GM23338 (cell line): ENCODE measurements at regions not wholly inside any gene's neighbourhood (a gene's known extent, or its start where the extent isn't known, plus 50 kb on each side); places are given as distances from the start of the nearest gene placed in this dataset.
A peak's percentile ranks its signal among the peaks of the same experiment; 100 is the strongest.

Source experiments
- ATAC-seq: fragments of 200-7000 bp; cut with Tn5 transposase; 3 replicates; pipeline ENCODE4 v1.9.1; 2020
- DNase-seq: peaks from one replicate; pipeline ENCODE4 v3.0.0-alpha.2; 2015; ENCODE audit warnings: low spot score
- H2AFZ ChIP-seq: fragments of 200-600 bp; sonication (generic); 2 replicates; pipeline ENCODE4 v1.8.0; 2016; ENCODE audit warnings: antibody characterized with exemption, mild to moderate bottlenecking, moderate library complexity
- H3F3A ChIP-seq: fragments of 200-600 bp; sonication (generic); replicated peaks from 2 replicates; pipeline ENCODE4 v1.8.0; 2017; ENCODE audit warnings: antibody characterized with exemption, mixed run types, low read depth
- H3K27ac ChIP-seq: fragments of 200-600 bp; sonication (generic); 2 replicates; pipeline ENCODE4 v1.6.1; 2016; ENCODE audit warnings: low read depth
- H3K27me3 ChIP-seq: fragments of 200-600 bp; sonication (generic); 2 replicates; pipeline ENCODE4 v1.8.0; 2016; ENCODE audit warnings: mild to moderate bottlenecking, mixed run types, moderate library complexity; ENCODE audit not compliant: insufficient read depth
- H3K36me3 ChIP-seq: fragments of 200-600 bp; sonication (generic); 2 replicates; pipeline ENCODE4 v1.8.0; 2016; ENCODE audit warnings: mild to moderate bottlenecking; ENCODE audit not compliant: insufficient read depth
- H3K4me1 ChIP-seq: fragments of 200-600 bp; sonication (generic); 2 replicates; pipeline ENCODE4 v1.8.0; 2016; ENCODE audit warnings: mild to moderate bottlenecking, moderate library complexity; ENCODE audit not compliant: insufficient read depth
- H3K4me2 ChIP-seq: fragments of 200-600 bp; sonication (generic); 2 replicates; pipeline ENCODE4 v1.7.1; 2017; ENCODE audit warnings: mixed run types
- H3K4me3 ChIP-seq: fragments of 200-600 bp; sonication (generic); 2 replicates; pipeline ENCODE4 v1.6.1; 2016; ENCODE audit warnings: mixed run types
- H3K79me2 ChIP-seq: fragments of 200-600 bp; sonication (generic); replicated peaks from 2 replicates; pipeline ENCODE4 v1.8.0; 2017; ENCODE audit warnings: mild to moderate bottlenecking; ENCODE audit not compliant: insufficient read depth
- H3K9me2 ChIP-seq: fragments of 200-600 bp; sonication (generic); 2 replicates; pipeline ENCODE4 v1.8.0; 2017; ENCODE audit not compliant: insufficient read depth
- H4K20me1 ChIP-seq: fragments of 200-600 bp; sonication (generic); replicated peaks from 2 replicates; pipeline ENCODE4 v1.8.0; 2017; ENCODE audit warnings: mild to moderate bottlenecking; ENCODE audit not compliant: insufficient read depth
- H3K27ac Mint-ChIP-seq: 2 replicates; pipeline ENCODE4 v1.8.0; 2020; ENCODE audit warnings: inconsistent platforms, mild to moderate bottlenecking, moderate library complexity, mixed read lengths
- H3K27me3 Mint-ChIP-seq: 3 replicates; pipeline ENCODE4 v1.8.0; 2022; ENCODE audit warnings: low read depth, mild to moderate bottlenecking, moderate library complexity, mixed read lengths, inconsistent platforms; ENCODE audit not compliant: insufficient read depth, poor library complexity
- H3K36me3 Mint-ChIP-seq: 3 replicates; pipeline ENCODE4 v1.8.0; 2021; ENCODE audit warnings: low read depth, mild to moderate bottlenecking, inconsistent platforms, moderate library complexity, mixed read lengths
- H3K4me1 Mint-ChIP-seq: 3 replicates; pipeline ENCODE4 v1.8.0; 2020; ENCODE audit warnings: mild to moderate bottlenecking, inconsistent platforms, mixed read lengths
- H3K4me3 Mint-ChIP-seq: 3 replicates; pipeline ENCODE4 v1.8.0; 2021; ENCODE audit warnings: moderate library complexity, mild to moderate bottlenecking, inconsistent platforms, mixed read lengths
- H3K9me3 Mint-ChIP-seq: 3 replicates; pipeline ENCODE4 v1.8.0; 2020; ENCODE audit warnings: moderate library complexity, mild to moderate bottlenecking, inconsistent platforms, mixed read lengths
- CREB1 ChIP-seq: fragments of 250-450 bp; sonication (Bioruptor Pico); IDR thresholded peaks from 2 replicates; pipeline ENCODE4 v1.5.0; 2020; ENCODE audit warnings: low read depth, mild to moderate bottlenecking, moderate library complexity
- CTCF ChIP-seq, 2 experiments: fragments of 200-600 bp in 1 of 2; sonication (generic) in 1 of 2; conservative IDR thresholded peaks; 2 replicates each; pipeline versions ENCODE4 v1.5.1 to v1.6.1; 2016 to 2017; ENCODE audit warnings: antibody characterized with exemption in 2 of 2, low read depth in 2 of 2, mild to moderate bottlenecking in 2 of 2, moderate library complexity in 1 of 2
- ETS1 ChIP-seq: IDR thresholded peaks from 2 replicates; pipeline ENCODE4 v1.6.1; 2016; ENCODE audit warnings: antibody characterized with exemption
- EZH2 ChIP-seq: fragments of 200-600 bp; sonication (generic); IDR thresholded peaks from one replicate; pipeline ENCODE4 v1.8.0; 2017; ENCODE audit warnings: antibody characterized with exemption, mild to moderate bottlenecking, low read depth; ENCODE audit not compliant: unreplicated experiment
- JUNB ChIP-seq: IDR thresholded peaks from one replicate; pipeline ENCODE4 v1.6.1; 2016; ENCODE audit warnings: antibody characterized with exemption; ENCODE audit not compliant: unreplicated experiment
- NANOG ChIP-seq: IDR thresholded peaks from 2 replicates; pipeline ENCODE4 v1.6.1; 2016; ENCODE audit warnings: antibody characterized with exemption, borderline replicate concordance
- REST ChIP-seq: IDR thresholded peaks from one replicate; pipeline ENCODE4 v1.6.1; 2018; ENCODE audit warnings: antibody characterized with exemption; ENCODE audit not compliant: unreplicated experiment
- ZNF114 ChIP-seq: fragments of 250-450 bp; sonication (Bioruptor Pico); IDR thresholded peaks from 2 replicates; pipeline ENCODE4 v1.5.0; 2020; ENCODE audit warnings: mild to moderate bottlenecking, moderate library complexity
- ZNF331 ChIP-seq: fragments of 250-450 bp; sonication (Bioruptor Pico); IDR thresholded peaks from 2 replicates; pipeline ENCODE4 v1.5.0; 2020; ENCODE audit warnings: low read depth, mild to moderate bottlenecking, moderate library complexity
- ZNF462 ChIP-seq: fragments of 250-450 bp; sonication (Bioruptor Pico); IDR thresholded peaks from 2 replicates; pipeline ENCODE4 v1.5.0; 2020; ENCODE audit warnings: mild to moderate bottlenecking, moderate library complexity

- Histone ChIP-seq H3K27me3 (no peaks in the 10 kb centered on the region), H3K9me2 (no peaks in the 10 kb centered on the region), H3K4me1 (no peaks in the 10 kb centered on the region), H3K4me3 (no peak overlapping the region), H3K36me3 (no peaks in the 10 kb centered on the region), H3F3A (no peaks in the 10 kb centered on the region), H4K20me1 (no peaks in the 10 kb centered on the region), H3K79me2 (no peaks in the 10 kb centered on the region), H2AFZ (no peak overlapping the region), H3K27ac (no peak overlapping the region), H3K4me2 (no peak overlapping the region)
- Mint-ChIP-seq H3K27me3 (no peaks in the 10 kb centered on the region), H3K36me3 (no peaks in the 10 kb centered on the region), H3K9me3 (no peaks in the 10 kb centered on the region), H3K27ac (peak overlapping the region; percentile 85; the same call in 1 of the 2 replicates), H3K4me1 (no peaks in the 10 kb centered on the region), H3K4me3 (no peak overlapping the region)
- no peak for ATAC-seq
- no peak for DNase-seq
- TF ChIP-seq NANOG (no peak), ETS1 (no peak), EZH2 (no peak)
Observed at GRCh38 chr11:28412029-28412428, 303.8 kb downstream of the METTL15 start.

- H3K4me2 ChIP-seq = no peak overlapping the region
- H4K20me1 ChIP-seq = no peaks in the 10 kb centered on the region
- no peaks in the 10 kb centered on the region for H3K36me3 ChIP-seq
- H3K4me1 Mint-ChIP-seq = no peaks in the 10 kb centered on the region
- ATAC-seq (no peak), DNase-seq (no peak)
- H3K27me3 ChIP-seq = no peaks in the 10 kb centered on the region
- H3K27ac ChIP-seq = no peak overlapping the region
- H3F3A ChIP-seq = no peaks in the 10 kb centered on the region
- no peaks in the 10 kb centered on the region for H3K9me3 Mint-ChIP-seq
- no peaks in the 10 kb centered on the region for H3K9me2 ChIP-seq
- no peak overlapping the region for H3K27ac Mint-ChIP-seq
- H3K27me3 Mint-ChIP-seq = no peaks in the 10 kb centered on the region
- no peak overlapping the region for H3K4me3 ChIP-seq
- H3K4me3 Mint-ChIP-seq = no peak overlapping the region
- no peaks in the 10 kb centered on the region for H3K36me3 Mint-ChIP-seq
- no peaks in the 10 kb centered on the region for H3K79me2 ChIP-seq
- H2AFZ ChIP-seq = no peak overlapping the region
- H3K4me1 ChIP-seq = no peaks in the 10 kb centered on the region
- TF ChIP-seq JUNB (no peak), ZNF114 (CRISPR knock-in tag) (no peak), REST (no peak), ZNF331 (CRISPR knock-in tag) (no peak), EZH2 (no peak), CTCF (conservative IDR thresholded peaks at IDR 0.05; ENCODE audit: low read depth in 2 of 2) (no peak), CREB1 (no peak), ZNF462 (CRISPR knock-in tag) (no peak)
Observed at GRCh38 chr11:28401446-28401845, 293.3 kb downstream of the METTL15 start.
